Mesothelial cell of epicardium (in vitro differentiated cells): ENCODE measurements at regions not wholly inside any gene's neighbourhood (a gene's known extent, or its start where the extent isn't known, plus 50 kb on each side); places are given as distances from the start of the nearest gene placed in this dataset.

ENCODE experiments used
- DNase-seq, 2 experiments: peaks; one replicate each; pipeline ENCODE4 v3.0.0; 2021; ENCODE audit warnings: low spot score in 2 of 2; ENCODE audit not compliant: unreplicated experiment in 2 of 2
- H3K27ac Mint-ChIP-seq: 2 replicates; pipeline ENCODE4 v1.8.0; 2021; ENCODE audit warnings: mixed read lengths
- H3K27me3 Mint-ChIP-seq: 2 replicates; pipeline ENCODE4 v1.8.0; 2021; ENCODE audit warnings: low read depth, mixed read lengths
- H3K36me3 Mint-ChIP-seq: 2 replicates; pipeline ENCODE4 v1.8.0; 2021; ENCODE audit warnings: mixed read lengths
- H3K4me1 Mint-ChIP-seq: 2 replicates; pipeline ENCODE4 v1.8.0; 2021; ENCODE audit warnings: mixed read lengths
- H3K4me3 Mint-ChIP-seq: 2 replicates; pipeline ENCODE4 v1.8.0; 2021; ENCODE audit warnings: mild to moderate bottlenecking, moderate library complexity, mixed read lengths
- H3K9me3 Mint-ChIP-seq: 2 replicates; pipeline ENCODE4 v1.8.0; 2021; ENCODE audit warnings: mixed read lengths
- CTCF ChIP-seq: fragments of 200-600 bp; sonication (generic); IDR thresholded peaks from one replicate; pipeline ENCODE4 v1.5.0; 2021; ENCODE audit warnings: antibody characterized with exemption; ENCODE audit not compliant: unreplicated experiment

GRCh38 chr2:117064021-117064420 lies 750.5 kb upstream of the DDX18 start:
- TF ChIP-seq CTCF = no peak
- peaks cover 3% of the 10 kb centered on the region for H3K4me1 Mint-ChIP-seq
- H3K4me3 Mint-ChIP-seq = no peak overlapping the region
- H3K36me3 Mint-ChIP-seq = no peaks in the 10 kb centered on the region
- H3K9me3 Mint-ChIP-seq = no peaks in the 10 kb centered on the region
- no peak for DNase-seq
- no peaks in the 10 kb centered on the region for H3K27me3 Mint-ChIP-seq
- no peak overlapping the region for H3K27ac Mint-ChIP-seq

DNA sequence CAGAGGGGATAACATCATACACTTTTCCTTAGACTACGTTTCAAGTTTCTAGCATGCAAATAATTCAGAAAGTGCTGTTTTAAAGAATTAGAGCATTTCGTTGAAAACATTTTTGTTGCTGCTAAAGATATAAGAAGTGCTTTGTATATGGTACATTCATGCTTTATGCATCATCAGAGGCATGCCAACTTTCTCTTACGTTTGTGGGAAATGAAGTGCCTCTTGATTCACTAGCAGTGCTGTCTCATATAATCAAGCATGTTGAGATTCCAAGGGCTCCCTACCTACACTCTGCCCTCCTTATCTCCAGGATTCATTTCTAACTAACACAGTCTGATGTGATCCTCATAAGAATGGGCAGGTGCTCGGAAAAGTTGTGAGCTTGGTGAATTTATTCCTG lies 748.6 kb upstream of the DDX18 start:
- H3K36me3 Mint-ChIP-seq = no peaks in the 10 kb centered on the region
- no peak for DNase-seq
- no peak overlapping the region for H3K27ac Mint-ChIP-seq
- no peak for TF ChIP-seq CTCF
- H3K4me1 Mint-ChIP-seq = peaks cover 3% of the 10 kb centered on the region
- peaks cover 5% of the 10 kb centered on the region for H3K9me3 Mint-ChIP-seq
- H3K27me3 Mint-ChIP-seq = no peaks in the 10 kb centered on the region
- H3K4me3 Mint-ChIP-seq = no peak overlapping the region

GRCh38 chr2:117067900-117068299 lies 746.6 kb upstream of the DDX18 start:
- DNase-seq = no peak
- no peak overlapping the region for H3K4me3 Mint-ChIP-seq
- no peaks in the 10 kb centered on the region for H3K36me3 Mint-ChIP-seq
- no peak for TF ChIP-seq CTCF
- H3K4me1 Mint-ChIP-seq = peaks cover 3% of the 10 kb centered on the region
- no peaks in the 10 kb centered on the region for H3K27me3 Mint-ChIP-seq
- H3K27ac Mint-ChIP-seq = no peak overlapping the region
- peaks cover 7% of the 10 kb centered on the region for H3K9me3 Mint-ChIP-seq

DNA sequence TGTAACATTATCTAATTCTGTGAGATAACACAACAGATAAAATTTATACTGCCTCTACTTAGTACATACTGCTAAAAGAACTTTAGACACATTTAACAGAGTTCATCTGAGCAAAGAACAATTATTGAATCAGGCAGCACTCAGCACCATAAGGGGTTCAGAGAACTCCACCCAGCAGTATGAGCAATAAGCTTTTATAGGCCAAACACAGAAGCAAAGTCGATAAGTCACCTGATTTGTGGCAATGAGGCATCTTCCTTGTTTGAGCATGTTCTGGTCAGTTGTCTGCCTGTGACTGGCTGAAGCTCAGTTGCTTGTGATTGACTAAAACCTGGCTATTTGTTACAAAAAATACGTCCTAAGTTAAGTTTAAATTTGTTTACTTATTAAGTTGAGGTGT lies 746.1 kb upstream of the DDX18 start:
- H3K9me3 Mint-ChIP-seq = peaks cover 7% of the 10 kb centered on the region
- H3K4me3 Mint-ChIP-seq = no peak overlapping the region
- TF ChIP-seq CTCF = no peak
- H3K27ac Mint-ChIP-seq = no peak overlapping the region
- H3K27me3 Mint-ChIP-seq = no peaks in the 10 kb centered on the region
- DNase-seq = no peak
- H3K36me3 Mint-ChIP-seq = no peaks in the 10 kb centered on the region
- H3K4me1 Mint-ChIP-seq = peaks cover 2% of the 10 kb centered on the region

DNA sequence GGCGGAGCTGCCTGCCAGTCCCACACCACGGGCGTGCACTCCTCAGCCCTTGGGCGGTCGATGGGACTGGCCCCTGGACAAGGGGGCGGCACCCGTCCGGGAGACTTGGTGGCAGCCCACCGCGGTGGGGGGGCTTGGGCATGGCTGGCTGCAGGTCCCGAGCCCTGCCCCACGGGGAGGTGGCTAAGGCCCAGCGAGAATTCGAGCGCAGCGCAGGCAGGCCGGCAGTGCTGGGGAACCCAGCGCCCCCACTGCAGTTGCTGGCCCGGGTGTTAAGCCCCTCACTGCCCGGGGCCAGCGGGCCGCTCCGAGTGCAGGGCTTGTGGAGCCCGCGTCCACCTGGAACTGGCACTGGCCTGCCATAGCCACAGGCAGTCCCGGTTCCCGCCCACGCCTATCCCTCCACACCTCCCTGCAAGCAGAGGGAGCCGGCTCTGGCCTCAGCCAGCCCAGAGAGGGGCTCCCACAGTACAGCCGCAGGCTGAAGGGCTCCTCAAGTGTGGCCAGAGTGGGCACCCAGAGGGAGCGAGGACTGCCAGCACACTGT lies 742.9 kb upstream of the DDX18 start:
- Mint-ChIP-seq H3K36me3 (no peaks in the 10 kb centered on the region), H3K4me3 (no peak overlapping the region), H3K27me3 (no peaks in the 10 kb centered on the region), H3K9me3 (peaks cover 7% of the 10 kb centered on the region), H3K4me1 (peaks cover 9% of the 10 kb centered on the region), H3K27ac (no peak overlapping the region)
- no peak for TF ChIP-seq CTCF
- no peak for DNase-seq

GRCh38 chr2:117074756-117075155 lies 739.7 kb upstream of the DDX18 start:
- H3K4me1 Mint-ChIP-seq = peaks cover 7% of the 10 kb centered on the region
- no peaks in the 10 kb centered on the region for H3K27me3 Mint-ChIP-seq
- H3K36me3 Mint-ChIP-seq = no peaks in the 10 kb centered on the region
- no peak overlapping the region for H3K27ac Mint-ChIP-seq
- H3K9me3 Mint-ChIP-seq = peaks cover 7% of the 10 kb centered on the region
- no peak overlapping the region for H3K4me3 Mint-ChIP-seq
- DNase-seq = no peak
- no peak for TF ChIP-seq CTCF
